ENCODE measurements at regions not wholly inside any gene's neighbourhood (a gene's known extent, or its start where the extent isn't known, plus 50 kb on each side); places are given as distances from the start of the nearest gene placed in this dataset.

- no peaks in the 10 kb centered on the region for H3K9me3 ChIP-seq
- WGBS (ENCODE audit: missing lambda C conversion rate), result 33% methylated on average over 3 of the region's 3 CpGs
- H3K4me2 ChIP-seq, result no peak overlapping the region
- no peak overlapping the region for H3K27ac ChIP-seq
- FAIRE-seq (no peak), DNase-seq (ENCODE audit: low read depth in 1 of 2, low spot score in 1 of 2) (no peak), ATAC-seq (no peak)
- H3K4me1 ChIP-seq, result no peaks in the 10 kb centered on the region
- H3K4me3 ChIP-seq, result no peak overlapping the region
- POLR2A ChIA-PET, result no interaction called here
- TF ChIP-seq HOXA7 (CRISPR knock-in tag; IDR thresholded peaks at IDR 0.05) (no peak), MAFK (IDR thresholded peaks at IDR 0.05; ENCODE audit: partially characterized antibody) (peak; percentile 29)
- CTCF ChIA-PET, result no interaction called here
Observed at GRCh38 chr2:175559613-175560012, 378.1 kb upstream of the ATP5MC3 start.

- ATAC-seq, result no peak
- no peak overlapping the region for H3K4me3 ChIP-seq
- H3K4me2 ChIP-seq, result no peak overlapping the region
- POLR2A ChIA-PET, result no interaction called here
- TF ChIP-seq ZSCAN20 (CRISPR knock-in tag; IDR thresholded peaks at IDR 0.05) (no peak), USF2 (IDR thresholded peaks at IDR 0.05) (no peak), HEYL (CRISPR knock-in tag; IDR thresholded peaks at IDR 0.05) (no peak), HOXB5 (CRISPR knock-in tag; IDR thresholded peaks at IDR 0.05) (no peak), NFE2L2 (conservative IDR thresholded peaks at IDR 0.05; ENCODE audit: low read length) (no peak), BCL3 (IDR thresholded peaks at IDR 0.05) (no peak), HDAC2 (IDR thresholded peaks at IDR 0.05) (no peak), HMGXB4 (CRISPR knock-in tag; IDR thresholded peaks at IDR 0.05; ENCODE audit: borderline replicate concordance) (no peak), FOSL2 (IDR thresholded peaks at IDR 0.05) (no peak), FOSL2 (CRISPR knock-in tag; IDR thresholded peaks at IDR 0.05) (no peak), TP53 (CRISPR knock-in tag; IDR thresholded peaks at IDR 0.05) (no peak), REST (IDR thresholded peaks at IDR 0.05) (no peak), RCOR1 (IDR thresholded peaks at IDR 0.05; ENCODE audit: low read depth, low read length) (no peak), RNF2 (IDR thresholded peaks at IDR 0.05; ENCODE audit: borderline replicate concordance, low read depth) (no peak), ATOH8 (CRISPR knock-in tag; IDR thresholded peaks at IDR 0.05; ENCODE audit: low read depth) (no peak), MAFK (IDR thresholded peaks at IDR 0.05; ENCODE audit: partially characterized antibody) (no peak), CBX2 (IDR thresholded peaks at IDR 0.05; ENCODE audit: borderline replicate concordance, low read depth) (no peak), EHF (CRISPR knock-in tag; IDR thresholded peaks at IDR 0.05) (no peak), E2F6 (IDR thresholded peaks at IDR 0.05; ENCODE audit: borderline replicate concordance, low read depth) (no peak), CTCF (IDR thresholded peaks at IDR 0.05) (no peak)
- CTCF ChIA-PET, result interaction anchor here (2.7 kb wide), 1 partner anchor 11 kb away, joined by 7 read pairs; no protein-coding TSS in a partner anchor
- no peak overlapping the region for H3K27ac ChIP-seq
- H3K9me3 ChIP-seq, result no peaks in the 10 kb centered on the region
- no peak for DNase-seq (ENCODE audit: low read depth in 1 of 2, low spot score in 1 of 2)
- no peak for FAIRE-seq
- 43% methylated on average over 6 of the region's 6 CpGs for WGBS (ENCODE audit: missing lambda C conversion rate)
- no peaks in the 10 kb centered on the region for H3K4me1 ChIP-seq
Observed at GRCh38 chr2:175557810-175558377, 376.4 kb upstream of the ATP5MC3 start.
